ENCODE measurements at regions not wholly inside any gene's neighbourhood (a gene's known extent, or its start where the extent isn't known, plus 50 kb on each side); places are given as distances from the start of the nearest gene placed in this dataset.

- ChIA-PET POLR2A (ENCODE audit: partially characterized antibody) (no interaction called here), CTCF (ENCODE audit: partially characterized antibody) (no interaction called here)
- H3K4ac ChIP-seq (replicated peaks; ENCODE audit: insufficient read length, low read depth, low read length): no peak overlapping the region
- WGBS, 2 experiments (ENCODE audit: extremely low coverage in 1 of 2, insufficient coverage in 1 of 2, insufficient read length in 1 of 2, insufficient replicate concordance in 2 of 2, low coverage in 1 of 2, low lambda C conversion rate in 2 of 2, missing lambda C conversion rate in 1 of 2): 97% methylated on average over 4 of the region's 4 CpGs; no CpG with 5 or more reads in 1 of the 2 experiments
- H3K9me3 ChIP-seq (ENCODE audit: insufficient read depth in 2 of 2, low read depth in 1 of 2, low read length in 1 of 2): peaks cover 5 to 6% of the 10 kb centered on the region in 2 experiments; a peak in 1 of 4 replicates
- H4K20me1 ChIP-seq (replicated peaks in 1 of 2; ENCODE audit: control insufficient read depth in 1 of 2, insufficient read depth in 2 of 2, low read length in 2 of 2): no peaks in the 10 kb centered on the region
- H4K5ac ChIP-seq (ENCODE audit: insufficient read length, low read depth, low read length): no peak overlapping the region
- H3K14ac ChIP-seq (ENCODE audit: insufficient read length): no peak overlapping the region
- H3K4me1 ChIP-seq (replicated peaks in 1 of 4; ENCODE audit: control insufficient read depth in 3 of 4, insufficient read depth in 4 of 4, low read length in 3 of 4): no peaks in the 10 kb centered on the region
- H2BK20ac ChIP-seq (ENCODE audit: low read length): no peak overlapping the region
- no peak overlapping the region for H2BK15ac ChIP-seq (ENCODE audit: low read length)
- H3K23me2 ChIP-seq (ENCODE audit: low read depth, low read length): no peaks in the 10 kb centered on the region
- H3K27me3 ChIP-seq (replicated peaks in 1 of 4; ENCODE audit: control insufficient read depth in 3 of 4, extremely low read depth in 1 of 4, insufficient read depth in 3 of 4, low read length in 3 of 4): no peaks in the 10 kb centered on the region
- no peak overlapping the region for H2BK5ac ChIP-seq (ENCODE audit: low read depth, low read length)
- H4K8ac ChIP-seq (ENCODE audit: extremely low read depth, insufficient read depth, low read length): no peak overlapping the region
- H3K23ac ChIP-seq (ENCODE audit: insufficient read length): no peak overlapping the region
- no peak overlapping the region for H2AK5ac ChIP-seq (ENCODE audit: low read depth, low read length)
- H3K4me2 ChIP-seq (ENCODE audit: insufficient read depth in 1 of 2, low read depth in 2 of 2, low read length in 2 of 2): no peak overlapping the region
- H3K56ac ChIP-seq (replicated peaks; ENCODE audit: insufficient read length, low read depth, low read length): no peak overlapping the region
- H4K91ac ChIP-seq (replicated peaks; ENCODE audit: insufficient read length, low read length): no peak overlapping the region
- H3K36me3 ChIP-seq (ENCODE audit: control insufficient read depth in 2 of 4, insufficient read depth in 4 of 4, low read length in 3 of 4): no peaks in the 10 kb centered on the region
- no peak for FAIRE-seq
- no peaks in the 10 kb centered on the region for H3K79me2 ChIP-seq (ENCODE audit: control insufficient read depth in 1 of 2, insufficient read depth in 2 of 2, low read length in 2 of 2)
- H3K79me1 ChIP-seq (ENCODE audit: low read depth, low read length): no peaks in the 10 kb centered on the region
- no peak overlapping the region for H2AFZ ChIP-seq (ENCODE audit: low read length)
- no peak overlapping the region for H3K18ac ChIP-seq (ENCODE audit: extremely low read depth, low read length)
- no peak overlapping the region for H3K9ac ChIP-seq (replicated peaks in 1 of 4; ENCODE audit: extremely low read depth in 1 of 4, low read depth in 3 of 4, low read length in 3 of 4)
- no peak overlapping the region for H2BK120ac ChIP-seq (replicated peaks; ENCODE audit: low read depth, low read length)
- DNase-seq (ENCODE audit: low read depth in 1 of 2, low spot score in 2 of 2): no peak
- H3K4me3 ChIP-seq (ENCODE audit: extremely low read depth in 1 of 4, insufficient read depth in 2 of 4, low read depth in 3 of 4, low read length in 4 of 4): no peak overlapping the region
- no peak overlapping the region for H2BK12ac ChIP-seq (ENCODE audit: low read depth, low read length)
- H3K27ac ChIP-seq (ENCODE audit: low read depth, low read length): no peak overlapping the region
- TF ChIP-seq RXRA (IDR thresholded peaks at IDR 0.05; ENCODE audit: insufficient read depth, low read depth, low read length): no peak
These were observed 86.5 kb downstream of the SEC61G start for GRCh38 chr7:54672519-54672918.
